ENCODE measurements at regions not wholly inside any gene's neighbourhood (a gene's known extent, or its start where the extent isn't known, plus 50 kb on each side); places are given as distances from the start of the nearest gene placed in this dataset.

DNA sequence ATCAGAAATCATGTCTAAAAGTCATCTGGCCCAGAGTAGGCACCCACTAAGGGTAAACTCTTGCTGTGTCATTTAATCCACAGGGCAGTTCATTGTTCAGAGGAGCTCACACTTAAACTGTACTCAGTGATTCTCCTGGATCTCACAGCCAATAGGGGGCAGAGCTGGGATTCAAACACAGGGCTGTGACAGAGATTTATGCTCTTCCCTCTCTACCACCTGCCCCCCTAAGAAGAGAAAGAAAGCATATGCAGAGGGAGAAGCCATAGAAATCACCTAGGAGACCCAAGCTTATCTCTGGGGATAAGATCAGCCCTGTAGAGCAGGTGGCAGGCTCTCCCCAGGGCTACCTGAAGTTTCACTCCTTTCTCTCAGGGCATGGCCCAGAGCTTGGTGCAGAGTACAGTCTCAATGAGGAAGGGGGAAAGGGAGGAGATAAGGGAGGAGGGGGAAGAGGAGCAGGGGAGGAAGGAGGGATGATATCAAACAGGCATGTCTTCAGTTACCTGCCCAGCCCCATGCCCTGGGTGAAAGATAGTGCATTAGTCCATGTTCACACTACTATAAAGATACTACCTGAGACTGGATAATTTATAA lies 51.8 kb upstream of the ADPGK start:
- peaks cover 13% of the 10 kb centered on the region for H3K27me3 ChIP-seq (ENCODE audit: insufficient read depth, low read length)
- no peaks in the 10 kb centered on the region for H4K20me1 ChIP-seq (ENCODE audit: insufficient read depth, low read length)
- no peak overlapping the region for H3K9ac ChIP-seq (ENCODE audit: low read length)
- no peak overlapping the region for H3K4me3 ChIP-seq (ENCODE audit: insufficient read depth, low read depth, low read length)
- no peaks in the 10 kb centered on the region for H3K36me3 Mint-ChIP-seq (ENCODE audit: low read depth, unreplicated experiment)
- FAIRE-seq: no peak
- H3K4me3 Mint-ChIP-seq (ENCODE audit: unreplicated experiment): no peak overlapping the region
- no peaks in the 10 kb centered on the region for H3K9me3 Mint-ChIP-seq (ENCODE audit: unreplicated experiment)
- H3K27ac Mint-ChIP-seq (ENCODE audit: unreplicated experiment): no peak overlapping the region
- no peak for TF ChIP-seq EZH2 (IDR thresholded peaks at IDR 0.05; ENCODE audit: insufficient read depth, low read length)
- TF ChIP-seq, protein P1, sequence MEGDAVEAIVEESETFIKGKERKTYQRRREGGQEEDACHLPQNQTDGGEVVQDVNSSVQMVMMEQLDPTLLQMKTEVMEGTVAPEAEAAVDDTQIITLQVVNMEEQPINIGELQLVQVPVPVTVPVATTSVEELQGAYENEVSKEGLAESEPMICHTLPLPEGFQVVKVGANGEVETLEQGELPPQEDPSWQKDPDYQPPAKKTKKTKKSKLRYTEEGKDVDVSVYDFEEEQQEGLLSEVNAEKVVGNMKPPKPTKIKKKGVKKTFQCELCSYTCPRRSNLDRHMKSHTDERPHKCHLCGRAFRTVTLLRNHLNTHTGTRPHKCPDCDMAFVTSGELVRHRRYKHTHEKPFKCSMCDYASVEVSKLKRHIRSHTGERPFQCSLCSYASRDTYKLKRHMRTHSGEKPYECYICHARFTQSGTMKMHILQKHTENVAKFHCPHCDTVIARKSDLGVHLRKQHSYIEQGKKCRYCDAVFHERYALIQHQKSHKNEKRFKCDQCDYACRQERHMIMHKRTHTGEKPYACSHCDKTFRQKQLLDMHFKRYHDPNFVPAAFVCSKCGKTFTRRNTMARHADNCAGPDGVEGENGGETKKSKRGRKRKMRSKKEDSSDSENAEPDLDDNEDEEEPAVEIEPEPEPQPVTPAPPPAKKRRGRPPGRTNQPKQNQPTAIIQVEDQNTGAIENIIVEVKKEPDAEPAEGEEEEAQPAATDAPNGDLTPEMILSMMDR (IDR thresholded peaks at IDR 0.05; ENCODE audit: insufficient read depth, low read depth, low read length): peak; percentile 19
- H3K4me1 ChIP-seq (ENCODE audit: insufficient read depth, low read length): no peaks in the 10 kb centered on the region
- no peaks in the 10 kb centered on the region for H3K79me2 ChIP-seq (ENCODE audit: insufficient read depth, low read length)
- H3K36me3 ChIP-seq (ENCODE audit: insufficient read depth, low read length): no peaks in the 10 kb centered on the region
- DNase-seq (ENCODE audit: low read depth): no peak
- no peak overlapping the region for H3K27ac ChIP-seq (ENCODE audit: low read depth, low read length)
- H3K27me3 Mint-ChIP-seq (ENCODE audit: low read depth, unreplicated experiment): peaks cover 30% of the 10 kb centered on the region
- peaks cover 1% of the 10 kb centered on the region for H3K4me1 Mint-ChIP-seq (ENCODE audit: low read depth, unreplicated experiment)
- H3K9me3 ChIP-seq (ENCODE audit: insufficient read depth, low read depth, low read length): no peaks in the 10 kb centered on the region
- no peak overlapping the region for H3K4me2 ChIP-seq (ENCODE audit: low read length)
- no peak overlapping the region for H2AFZ ChIP-seq (ENCODE audit: low read depth, low read length)

DNA sequence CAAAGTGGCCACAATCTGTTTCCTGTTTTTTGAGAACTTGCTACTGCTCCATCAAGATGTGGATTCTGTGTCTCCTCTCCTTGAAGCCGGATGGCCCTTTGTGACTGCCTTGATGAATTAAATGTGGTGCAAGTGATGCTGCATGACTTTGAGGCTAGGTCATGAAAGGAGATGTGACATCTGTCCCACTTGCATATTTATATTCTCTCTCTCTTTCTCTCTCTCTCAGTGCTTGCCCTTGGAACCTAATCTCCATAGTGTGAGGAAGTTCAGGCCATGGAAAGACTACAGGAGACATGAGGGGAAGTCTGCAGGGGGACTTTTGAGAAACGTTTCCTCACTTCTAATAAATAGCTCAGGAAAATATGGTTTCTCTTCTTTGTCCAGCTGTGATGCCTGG lies 50.0 kb upstream of the ADPGK start:
- Histone ChIP-seq H3K4me3 (ENCODE audit: insufficient read depth, low read depth, low read length) (no peak overlapping the region), H3K27ac (ENCODE audit: low read depth, low read length) (no peak overlapping the region), H3K9me3 (ENCODE audit: insufficient read depth, low read depth, low read length) (no peaks in the 10 kb centered on the region), H3K9ac (ENCODE audit: low read length) (no peak overlapping the region), H3K4me2 (ENCODE audit: low read length) (no peak overlapping the region), H2AFZ (ENCODE audit: low read depth, low read length) (no peak overlapping the region), H4K20me1 (ENCODE audit: insufficient read depth, low read length) (no peaks in the 10 kb centered on the region), H3K4me1 (ENCODE audit: insufficient read depth, low read length) (no peaks in the 10 kb centered on the region), H3K79me2 (ENCODE audit: insufficient read depth, low read length) (no peaks in the 10 kb centered on the region), H3K36me3 (ENCODE audit: insufficient read depth, low read length) (no peaks in the 10 kb centered on the region), H3K27me3 (ENCODE audit: insufficient read depth, low read length) (peaks cover 13% of the 10 kb centered on the region)
- H3K9me3 Mint-ChIP-seq (ENCODE audit: unreplicated experiment): no peaks in the 10 kb centered on the region
- H3K4me1 Mint-ChIP-seq (ENCODE audit: low read depth, unreplicated experiment): peaks cover 1% of the 10 kb centered on the region
- no peaks in the 10 kb centered on the region for H3K36me3 Mint-ChIP-seq (ENCODE audit: low read depth, unreplicated experiment)
- DNase-seq (ENCODE audit: low read depth) (no peak), FAIRE-seq (no peak)
- H3K27me3 Mint-ChIP-seq (ENCODE audit: low read depth, unreplicated experiment): peaks cover 27% of the 10 kb centered on the region
- no peak overlapping the region for H3K27ac Mint-ChIP-seq (ENCODE audit: unreplicated experiment)
- TF ChIP-seq, protein P1 (IDR thresholded peaks at IDR 0.05; ENCODE audit: insufficient read depth, low read depth, low read length): no peak
- no peak for TF ChIP-seq EZH2 (IDR thresholded peaks at IDR 0.05; ENCODE audit: insufficient read depth, low read length)
- H3K4me3 Mint-ChIP-seq (ENCODE audit: unreplicated experiment): no peak overlapping the region
